ENCODE measurements at regions not wholly inside any gene's neighbourhood (a gene's known extent, or its start where the extent isn't known, plus 50 kb on each side); places are given as distances from the start of the nearest gene placed in this dataset.
"Not testable (repeated sequence)": the region's sequence is repeated elsewhere in the genome, so short reads cannot be mapped to it uniquely, and the experiment has no call there.

GRCh38 chr16:48959747-48960146 lies 321.9 kb downstream of the CBLN1 start:
- Histone ChIP-seq H3K9me3 (no peaks in the 10 kb centered on the region), H3K4me1 (ENCODE audit: insufficient read depth) (no peaks in the 10 kb centered on the region), H3K27ac (no peak overlapping the region), H3K4me3 (no peak overlapping the region), H3K27me3 (no peaks in the 10 kb centered on the region), H3K36me3 (no peaks in the 10 kb centered on the region)
- intact Hi-C loops (cut with DNase I), result no loop called here
- no peak for DNase-seq
- TF ChIP-seq POLR2A (IDR thresholded peaks at IDR 0.05) (no peak), CTCF (IDR thresholded peaks at IDR 0.05) (no peak), EP300 (IDR thresholded peaks at IDR 0.05) (no peak)

GRCh38 chr16:48959204-48959603 lies 322.4 kb downstream of the CBLN1 start:
- no peak overlapping the region for H3K4me3 ChIP-seq
- H3K36me3 ChIP-seq, result no peaks in the 10 kb centered on the region
- DNase-seq, result no peak
- no peak for TF ChIP-seq EP300 (IDR thresholded peaks at IDR 0.05)
- no peak for TF ChIP-seq POLR2A (IDR thresholded peaks at IDR 0.05)
- TF ChIP-seq CTCF (IDR thresholded peaks at IDR 0.05), result no peak
- H3K27me3 ChIP-seq, result no peaks in the 10 kb centered on the region
- intact Hi-C loops (cut with DNase I), result no loop called here
- H3K27ac ChIP-seq, result no peak overlapping the region
- WGBS, 3 donors, result 81 to 89% (median 87%) methylated on average over 3 of the region's 3 CpGs
- no peaks in the 10 kb centered on the region for H3K4me1 ChIP-seq (ENCODE audit: insufficient read depth)
- H3K9me3 ChIP-seq, result no peaks in the 10 kb centered on the region

- no peak overlapping the region for H3K27ac ChIP-seq
- H3K27me3 ChIP-seq, result no peaks in the 10 kb centered on the region
- H3K4me1 ChIP-seq (ENCODE audit: insufficient read depth), result no peaks in the 10 kb centered on the region
- TF ChIP-seq EP300 (IDR thresholded peaks at IDR 0.05) (no peak), POLR2A (IDR thresholded peaks at IDR 0.05) (no peak), CTCF (IDR thresholded peaks at IDR 0.05) (no peak)
- 54 to 58% (median 55%) methylated on average over 5 of the region's 5 CpGs for WGBS, 3 donors
- no peaks in the 10 kb centered on the region for H3K36me3 ChIP-seq
- no peak overlapping the region for H3K4me3 ChIP-seq
- no peaks in the 10 kb centered on the region for H3K9me3 ChIP-seq
- no peak for DNase-seq
- intact Hi-C loops (cut with DNase I), result no loop called here
These were observed 323.0 kb downstream of the CBLN1 start for GRCh38 chr16:48958681-48959080.

- H3K27ac ChIP-seq, result no peak overlapping the region
- H3K9me3 ChIP-seq, result no peaks in the 10 kb centered on the region
- H3K4me3 ChIP-seq, result no peak overlapping the region
- H3K4me1 ChIP-seq (ENCODE audit: insufficient read depth), result no peaks in the 10 kb centered on the region
- H3K27me3 ChIP-seq, result no peaks in the 10 kb centered on the region
- DNase-seq, result no peak
- TF ChIP-seq POLR2A (IDR thresholded peaks at IDR 0.05) (no peak), CTCF (IDR thresholded peaks at IDR 0.05) (no peak), EP300 (IDR thresholded peaks at IDR 0.05) (no peak)
- 74 to 91% (median 81%) methylated on average over 4 of the region's 4 CpGs for WGBS, 3 donors
- intact Hi-C loops (cut with DNase I), result no loop called here
- no peaks in the 10 kb centered on the region for H3K36me3 ChIP-seq
These were observed 325.0 kb downstream of the CBLN1 start for GRCh38 chr16:48956620-48957019.

GRCh38 chr16:48955837-48956236 lies 325.8 kb downstream of the CBLN1 start:
- intact Hi-C loops (cut with DNase I), result no loop called here
- Histone ChIP-seq H3K27me3 (no peaks in the 10 kb centered on the region), H3K4me1 (ENCODE audit: insufficient read depth) (no peaks in the 10 kb centered on the region), H3K27ac (no peak overlapping the region), H3K9me3 (no peaks in the 10 kb centered on the region), H3K4me3 (no peak overlapping the region), H3K36me3 (no peaks in the 10 kb centered on the region)
- no peak for DNase-seq
- TF ChIP-seq POLR2A (IDR thresholded peaks at IDR 0.05), result no peak
- TF ChIP-seq EP300 (IDR thresholded peaks at IDR 0.05), result no peak
- TF ChIP-seq CTCF (IDR thresholded peaks at IDR 0.05), result no peak
- WGBS, 3 donors, result 39 to 54% (median 49%) methylated on average over 3 of the region's 3 CpGs

GRCh38 chr16:48951621-48952125 lies 330.0 kb downstream of the CBLN1 start:
- H3K9me3 ChIP-seq; H3K36me3 ChIP-seq; H3K27me3 ChIP-seq; intact Hi-C loops (cut with DNase I); H3K4me3 ChIP-seq; H3K4me1 ChIP-seq (ENCODE audit: insufficient read depth); DNase-seq; H3K27ac ChIP-seq: not testable (repeated sequence)
- 93 to 100% (median 97%) methylated on average over 1 to 34 of the region's 41 CpGs for WGBS, 3 donors

Measured in ovary (tissue), 7 donors.